Caco-2 (cell line): ENCODE measurements at regions not wholly inside any gene's neighbourhood (a gene's known extent, or its start where the extent isn't known, plus 50 kb on each side); places are given as distances from the start of the nearest gene placed in this dataset.

Experiments
- BruUV-seq: library from RNA; stranded (reverse); fragments of 400-500 nt; replicated peaks from 2 replicates; lab custom pipeline; 2021; lab: Mats Ljungman, UMichigan
- CTCF ChIA-PET: fragments of 300-600 bp; sonication (Branson Sonifier 250); formaldehyde crosslinking; loops from one replicate; lab custom pipeline; 2022; ENCODE audit warnings: antibody characterized with exemption; lab: Charles Lee
- POLR2A ChIA-PET: fragments of 300-600 bp; sonication (Branson Sonifier 250); formaldehyde crosslinking; loops from one replicate; lab custom pipeline; 2022; ENCODE audit warnings: antibody characterized with exemption; lab: Charles Lee
- DNase-seq, 2 experiments: peaks; one replicate each; pipeline versions ENCODE4 v3.0.0 to v3.0.0-alpha.2; 2020 to 2022
- H3K27me3 ChIP-seq: replicated peaks from 2 replicates; pipeline ENCODE4 v1.6.0; 2011; ENCODE audit warnings: low read length; ENCODE audit not compliant: control insufficient read depth, insufficient read depth
- H3K36me3 ChIP-seq: 2 replicates; pipeline ENCODE4 v1.5.1; 2011; ENCODE audit warnings: low read length; ENCODE audit not compliant: control insufficient read depth, insufficient read depth
- H3K4me1 ChIP-seq: fragments of 250-450 bp; sonication (Bioruptor Pico); 2 replicates; pipeline ENCODE4 v1.5.1; 2020; ENCODE audit warnings: mild to moderate bottlenecking
- H3K4me3 ChIP-seq: 2 replicates; pipeline ENCODE4 v1.5.1; 2011; ENCODE audit warnings: low read depth, mild to moderate bottlenecking, control low read depth, low read length
- H3K9me3 ChIP-seq: fragments of 250-450 bp; sonication (Bioruptor Pico); 2 replicates; pipeline ENCODE4 v1.5.1; 2020; ENCODE audit warnings: mild to moderate bottlenecking, moderate library complexity
- H3K27ac Mint-ChIP-seq: one replicate; pipeline ENCODE4 v1.8.0; 2022; ENCODE audit warnings: mixed read lengths; ENCODE audit not compliant: unreplicated experiment
- H3K27me3 Mint-ChIP-seq: one replicate; pipeline ENCODE4 v1.8.0; 2022; ENCODE audit warnings: mixed read lengths; ENCODE audit not compliant: insufficient read depth, unreplicated experiment
- H3K36me3 Mint-ChIP-seq: one replicate; pipeline ENCODE4 v1.8.0; 2022; ENCODE audit warnings: mild to moderate bottlenecking, mixed read lengths; ENCODE audit not compliant: insufficient read depth, unreplicated experiment
- H3K4me1 Mint-ChIP-seq: one replicate; pipeline ENCODE4 v1.8.0; 2022; ENCODE audit warnings: low read depth, mixed read lengths; ENCODE audit not compliant: unreplicated experiment
- H3K4me3 Mint-ChIP-seq: one replicate; pipeline ENCODE4 v1.8.0; 2022; ENCODE audit warnings: mild to moderate bottlenecking, moderate library complexity, mixed read lengths; ENCODE audit not compliant: unreplicated experiment
- H3K9me3 Mint-ChIP-seq: one replicate; pipeline ENCODE4 v1.8.0; 2022; ENCODE audit warnings: mixed read lengths; ENCODE audit not compliant: unreplicated experiment
- intact Hi-C: fragments of 100-400 bp; cut with micrococcal nuclease; formaldehyde crosslinking; loops from one replicate; pipeline ENCODE4 v1.10.0; 2022; ENCODE audit not compliant: unreplicated experiment
- TF ChIP-seq, protein P1 (sequence below), 2 experiments: fragments of 200-600 bp in 1 of 2; IDR thresholded peaks; 1 replicate in 1 of 2; 2 replicates in 1 of 2; pipeline versions ENCODE4 v1.5.1 to v1.8.0; 2011 to 2022; ENCODE audit warnings: antibody characterized with exemption in 1 of 2, control low read depth in 1 of 2, inconsistent platforms in 1 of 2, low read depth in 1 of 2, low read length in 1 of 2, mild to moderate bottlenecking in 1 of 2, moderate library complexity in 1 of 2; ENCODE audit not compliant: insufficient read depth in 1 of 2, severe bottlenecking in 1 of 2, unreplicated experiment in 1 of 2

DNA sequence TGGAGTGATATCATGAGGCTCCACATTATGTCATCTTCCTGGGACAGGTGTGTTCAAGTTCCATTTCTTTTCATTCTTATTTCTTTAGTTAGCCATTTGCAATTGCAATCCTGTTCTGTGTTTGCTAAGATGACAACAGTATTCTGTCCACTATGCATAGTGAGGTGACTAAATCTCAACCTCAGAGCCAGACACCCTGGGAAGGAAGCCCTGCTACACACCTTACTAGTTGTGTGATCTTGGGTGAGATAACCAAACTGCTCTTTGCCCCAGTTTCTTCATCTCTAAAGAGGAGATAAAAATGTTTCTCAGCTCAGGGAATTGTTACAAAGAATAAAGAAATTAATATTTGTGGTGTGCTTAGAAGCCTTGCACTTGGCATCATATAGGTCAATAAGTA lies 215.1 kb upstream of the RPS23 start:
- POLR2A ChIA-PET, result no interaction called here
- CTCF ChIA-PET, result no interaction called here
- Mint-ChIP-seq H3K27ac (no peak overlapping the region), H3K4me3 (no peak overlapping the region), H3K4me1 (no peaks in the 10 kb centered on the region), H3K9me3 (peaks cover 9% of the 10 kb centered on the region), H3K27me3 (no peaks in the 10 kb centered on the region), H3K36me3 (no peaks in the 10 kb centered on the region)
- no peak for DNase-seq
- Histone ChIP-seq H3K27me3 (no peaks in the 10 kb centered on the region), H3K4me3 (no peak overlapping the region), H3K9me3 (peaks cover 6% of the 10 kb centered on the region), H3K4me1 (no peaks in the 10 kb centered on the region; the same call in 1 of the 2 replicates), H3K36me3 (no peaks in the 10 kb centered on the region)
- intact Hi-C loops, result no loop called here
- TF ChIP-seq, protein P1, sequence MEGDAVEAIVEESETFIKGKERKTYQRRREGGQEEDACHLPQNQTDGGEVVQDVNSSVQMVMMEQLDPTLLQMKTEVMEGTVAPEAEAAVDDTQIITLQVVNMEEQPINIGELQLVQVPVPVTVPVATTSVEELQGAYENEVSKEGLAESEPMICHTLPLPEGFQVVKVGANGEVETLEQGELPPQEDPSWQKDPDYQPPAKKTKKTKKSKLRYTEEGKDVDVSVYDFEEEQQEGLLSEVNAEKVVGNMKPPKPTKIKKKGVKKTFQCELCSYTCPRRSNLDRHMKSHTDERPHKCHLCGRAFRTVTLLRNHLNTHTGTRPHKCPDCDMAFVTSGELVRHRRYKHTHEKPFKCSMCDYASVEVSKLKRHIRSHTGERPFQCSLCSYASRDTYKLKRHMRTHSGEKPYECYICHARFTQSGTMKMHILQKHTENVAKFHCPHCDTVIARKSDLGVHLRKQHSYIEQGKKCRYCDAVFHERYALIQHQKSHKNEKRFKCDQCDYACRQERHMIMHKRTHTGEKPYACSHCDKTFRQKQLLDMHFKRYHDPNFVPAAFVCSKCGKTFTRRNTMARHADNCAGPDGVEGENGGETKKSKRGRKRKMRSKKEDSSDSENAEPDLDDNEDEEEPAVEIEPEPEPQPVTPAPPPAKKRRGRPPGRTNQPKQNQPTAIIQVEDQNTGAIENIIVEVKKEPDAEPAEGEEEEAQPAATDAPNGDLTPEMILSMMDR (IDR thresholded peaks at IDR 0.05; ENCODE audit: insufficient read depth in 1 of 2, low read depth in 1 of 2, low read length in 1 of 2, severe bottlenecking in 1 of 2, unreplicated experiment in 1 of 2), result no peak
- no TSS peak for BruUV-seq

DNA sequence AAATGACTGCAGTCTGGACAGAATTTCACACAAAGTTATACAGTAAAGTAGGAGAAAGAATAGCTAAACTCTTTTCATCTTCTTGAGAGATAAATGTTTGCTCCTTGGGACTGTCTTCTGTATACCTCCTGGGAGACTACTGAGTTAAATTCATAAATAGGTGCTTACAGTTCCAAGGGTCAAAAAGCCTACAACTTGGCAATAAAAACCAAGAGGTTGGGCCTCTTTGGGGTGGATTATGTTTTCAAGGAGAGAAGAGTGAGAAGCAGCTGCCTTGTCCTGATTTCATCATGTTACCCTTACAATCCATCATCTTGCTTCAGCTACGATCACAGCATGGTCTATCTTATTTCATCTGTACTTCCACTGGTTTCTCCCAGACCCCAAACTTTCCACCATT lies 213.2 kb upstream of the RPS23 start:
- peaks cover 9% of the 10 kb centered on the region for H3K9me3 Mint-ChIP-seq
- no peaks in the 10 kb centered on the region for H3K27me3 Mint-ChIP-seq
- no peak overlapping the region for H3K4me3 ChIP-seq
- H3K4me3 Mint-ChIP-seq, result no peak overlapping the region
- ChIA-PET POLR2A (no interaction called here), CTCF (no interaction called here)
- no TSS peak for BruUV-seq
- intact Hi-C loops, result no loop called here
- H3K4me1 Mint-ChIP-seq, result no peaks in the 10 kb centered on the region
- DNase-seq, result no peak
- no peaks in the 10 kb centered on the region; the same call in 1 of the 2 replicates for H3K4me1 ChIP-seq
- no peaks in the 10 kb centered on the region for H3K36me3 ChIP-seq
- H3K27me3 ChIP-seq, result no peaks in the 10 kb centered on the region
- no peaks in the 10 kb centered on the region for H3K9me3 ChIP-seq
- H3K27ac Mint-ChIP-seq, result no peak overlapping the region
- no peaks in the 10 kb centered on the region for H3K36me3 Mint-ChIP-seq
- TF ChIP-seq, protein P1 (IDR thresholded peaks at IDR 0.05; ENCODE audit: insufficient read depth in 1 of 2, low read depth in 1 of 2, low read length in 1 of 2, severe bottlenecking in 1 of 2, unreplicated experiment in 1 of 2), result no peak

DNA sequence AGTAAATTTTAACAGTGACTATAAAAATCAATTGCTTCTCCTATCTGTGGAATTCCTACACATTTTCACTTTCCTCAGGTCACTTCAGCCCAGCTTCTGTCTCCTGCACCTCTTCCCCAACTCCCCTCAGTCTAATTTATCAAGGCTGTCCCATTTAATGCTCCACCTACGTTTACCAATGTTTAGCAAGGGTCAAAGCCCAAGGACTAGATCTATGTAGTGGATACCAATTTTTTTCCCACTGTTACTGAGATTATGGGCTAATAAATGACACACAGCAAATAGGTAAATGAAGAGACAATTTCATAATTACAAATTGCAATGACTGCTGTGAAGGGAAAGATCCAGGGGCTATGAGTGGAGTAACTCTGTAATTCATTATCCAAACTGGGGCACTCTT lies 211.5 kb upstream of the RPS23 start:
- CTCF ChIA-PET, result no interaction called here

More for the DNA sequence above, 211.5 kb upstream of the RPS23 start:
- Histone ChIP-seq H3K27me3 (no peaks in the 10 kb centered on the region), H3K4me3 (no peak overlapping the region), H3K36me3 (no peaks in the 10 kb centered on the region), H3K9me3 (no peaks in the 10 kb centered on the region), H3K4me1 (no peaks in the 10 kb centered on the region; the same call in 1 of the 2 replicates)
- no peaks in the 10 kb centered on the region for H3K9me3 Mint-ChIP-seq
- DNase-seq, result no peak
- intact Hi-C loops, result no loop called here
- H3K4me3 Mint-ChIP-seq, result no peak overlapping the region
- H3K27me3 Mint-ChIP-seq, result no peaks in the 10 kb centered on the region
- no peaks in the 10 kb centered on the region for H3K36me3 Mint-ChIP-seq
- BruUV-seq, result no TSS peak
- H3K27ac Mint-ChIP-seq, result no peak overlapping the region
- TF ChIP-seq, protein P1 (IDR thresholded peaks at IDR 0.05; ENCODE audit: insufficient read depth in 1 of 2, low read depth in 1 of 2, low read length in 1 of 2, severe bottlenecking in 1 of 2, unreplicated experiment in 1 of 2), result no peak
- POLR2A ChIA-PET, result no interaction called here
- H3K4me1 Mint-ChIP-seq, result no peaks in the 10 kb centered on the region
